NCI-H2081 treated with DMSO at 0.1 percent for 48 hours (cell line): ENCODE measurements at regions not wholly inside any gene's neighbourhood (a gene's known extent, or its start where the extent isn't known, plus 50 kb on each side); places are given as distances from the start of the nearest gene placed in this dataset.
A peak's percentile ranks its signal among the peaks of the same experiment; 100 is the strongest.
"Not testable (repeated sequence)": the region's sequence is repeated elsewhere in the genome, so short reads cannot be mapped to it uniquely, and the experiment has no call there.

ENCODE experiments used
- DNase-seq: peaks from one replicate; lab custom pipeline; 2025; lab: John Stamatoyannopoulos, UW

- DNase-seq: peak; percentile 19
Measured at GRCh38 chr2:198296665-198297308, 492.4 kb downstream of the PLCL1 start.

- DNase-seq: no peak
Measured at GRCh38 chr2:198293281-198293680, 488.9 kb downstream of the PLCL1 start.

GRCh38 chr2:198289811-198290210 is 485.4 kb downstream of the PLCL1 start:
- no peak for DNase-seq

- DNase-seq: no peak
Measured at GRCh38 chr2:198287706-198288105, 483.3 kb downstream of the PLCL1 start.

GRCh38 chr2:198285216-198285615 is 480.8 kb downstream of the PLCL1 start:
- no peak for DNase-seq

GRCh38 chr2:198283146-198283545 is 478.8 kb downstream of the PLCL1 start:
- DNase-seq: no peak

GRCh38 chr2:198282061-198282460 is 477.7 kb downstream of the PLCL1 start:
- DNase-seq: no peak

- DNase-seq: no peak
Measured at GRCh38 chr2:198280145-198280544, 475.8 kb downstream of the PLCL1 start.

- no peak for DNase-seq
Measured at GRCh38 chr2:198279026-198279425, 474.6 kb downstream of the PLCL1 start.

- no peak for DNase-seq
Measured at GRCh38 chr2:198277181-198277580, 472.8 kb downstream of the PLCL1 start.

GRCh38 chr2:198273660-198274059 is 469.3 kb downstream of the PLCL1 start:
- no peak for DNase-seq

GRCh38 chr2:198270157-198270556 is 465.8 kb downstream of the PLCL1 start:
- not testable (repeated sequence) for DNase-seq

GRCh38 chr2:198268519-198268918 is 464.1 kb downstream of the PLCL1 start:
- no peak for DNase-seq

GRCh38 chr2:198259496-198259895 is 455.1 kb downstream of the PLCL1 start:
- DNase-seq: no peak

GRCh38 chr2:198254536-198255090 is 450.2 kb downstream of the PLCL1 start:
- DNase-seq: no peak

- no peak for DNase-seq
Measured at GRCh38 chr2:198253995-198254394, 449.6 kb downstream of the PLCL1 start.

GRCh38 chr2:198252472-198252871 is 448.1 kb downstream of the PLCL1 start:
- no peak for DNase-seq

GRCh38 chr2:198242093-198242492 is 437.7 kb downstream of the PLCL1 start:
- DNase-seq: no peak

GRCh38 chr2:198238429-198238828 is 434.0 kb downstream of the PLCL1 start:
- DNase-seq: no peak

GRCh38 chr2:198236338-198236737 is 431.9 kb downstream of the PLCL1 start:
- no peak for DNase-seq

GRCh38 chr2:198232281-198232680 is 427.9 kb downstream of the PLCL1 start:
- DNase-seq: no peak

- DNase-seq: no peak
Measured at GRCh38 chr2:198231562-198231961, 427.2 kb downstream of the PLCL1 start.

GRCh38 chr2:198220763-198221610 is 416.6 kb downstream of the PLCL1 start:
- no peak for DNase-seq
